Bronchial epithelial cell (primary cell): ENCODE measurements at regions not wholly inside any gene's neighbourhood (a gene's known extent, or its start where the extent isn't known, plus 50 kb on each side); places are given as distances from the start of the nearest gene placed in this dataset.

Experiments
- DNase-seq: peaks from one replicate; pipeline ENCODE4 v3.0.0-alpha.2; 2010; ENCODE audit warnings: low read depth
- FAIRE-seq: peaks from 2 replicates; lab custom pipeline; 2011; peaks lifted over from hg19 to GRCh38; lab: Jason Lieb, UNC
- H3K27me3 ChIP-seq: 2 replicates; pipeline ENCODE4 v1.5.1; 2011; ENCODE audit warnings: low read length; ENCODE audit not compliant: control insufficient read depth, insufficient read depth
- H3K36me3 ChIP-seq: 2 replicates; pipeline ENCODE4 v1.5.1; 2011; ENCODE audit warnings: low read length; ENCODE audit not compliant: control insufficient read depth, insufficient read depth
- H3K4me3 ChIP-seq: 2 replicates; pipeline ENCODE4 v1.5.1; 2011; ENCODE audit warnings: mild to moderate bottlenecking, low read depth, low read length, control low read depth
- CTCF ChIP-seq: IDR thresholded peaks from 2 replicates; pipeline ENCODE4 v1.5.1; 2011; ENCODE audit warnings: mild to moderate bottlenecking, moderate library complexity, low read length, control low read depth, inconsistent platforms; ENCODE audit not compliant: insufficient read depth, severe bottlenecking

DNA sequence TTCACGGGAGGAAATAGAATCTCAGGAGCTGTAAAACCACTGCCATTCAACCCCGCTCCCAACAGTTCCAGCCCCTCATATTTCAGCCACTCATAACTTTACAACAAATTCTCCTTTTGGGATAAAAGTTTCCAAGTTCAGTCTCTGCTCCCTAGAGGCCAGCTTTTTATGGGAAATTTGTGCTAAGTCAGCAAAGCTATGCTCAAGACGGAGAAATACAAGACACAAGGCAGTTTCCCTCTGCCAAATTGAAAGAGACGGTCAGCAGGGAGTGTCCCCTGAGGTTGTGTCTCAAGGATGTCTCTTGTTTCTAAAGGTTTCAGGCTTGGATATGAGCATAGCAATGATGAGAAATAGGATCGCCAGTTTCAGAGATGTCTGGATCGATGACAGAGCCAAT, 608.6 kb downstream of the CCDC171 start:
- no peak for TF ChIP-seq CTCF

GRCh38 chr9:16170119-16170518, 617.3 kb downstream of the CCDC171 start:
- Histone ChIP-seq H3K36me3 (no peaks in the 10 kb centered on the region), H3K4me3 (no peak overlapping the region), H3K27me3 (no peaks in the 10 kb centered on the region)
- FAIRE-seq: no peak
- no peak for TF ChIP-seq CTCF
- no peak for DNase-seq

More for the DNA sequence above, 608.6 kb downstream of the CCDC171 start:
- Histone ChIP-seq H3K4me3 (no peak overlapping the region), H3K36me3 (no peaks in the 10 kb centered on the region), H3K27me3 (no peaks in the 10 kb centered on the region)
- FAIRE-seq (no peak), DNase-seq (no peak)

DNA sequence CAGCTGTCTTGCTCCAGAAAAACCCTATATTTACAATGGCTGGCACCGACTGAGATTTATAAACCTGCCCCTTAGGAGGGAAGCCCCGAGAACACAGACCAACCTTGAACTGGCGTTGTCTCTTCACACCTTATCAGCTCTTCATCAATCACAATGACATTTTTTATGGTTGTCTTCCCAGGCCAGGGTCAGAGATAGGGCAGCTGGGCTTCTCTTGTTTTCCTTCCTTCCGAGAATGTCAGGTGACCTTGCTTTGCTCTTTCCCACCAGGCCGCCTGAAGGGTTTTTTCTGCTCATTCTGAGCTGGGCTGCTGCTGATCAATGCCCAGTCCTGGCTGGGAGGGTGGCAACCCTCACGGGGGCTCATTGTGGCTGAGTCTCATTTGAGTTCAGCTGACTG, 619.1 kb downstream of the CCDC171 start:
- FAIRE-seq: no peak
- no peak for DNase-seq
- no peak for TF ChIP-seq CTCF
- H3K4me3 ChIP-seq: no peak overlapping the region
- H3K36me3 ChIP-seq: no peaks in the 10 kb centered on the region
- no peaks in the 10 kb centered on the region for H3K27me3 ChIP-seq

DNA sequence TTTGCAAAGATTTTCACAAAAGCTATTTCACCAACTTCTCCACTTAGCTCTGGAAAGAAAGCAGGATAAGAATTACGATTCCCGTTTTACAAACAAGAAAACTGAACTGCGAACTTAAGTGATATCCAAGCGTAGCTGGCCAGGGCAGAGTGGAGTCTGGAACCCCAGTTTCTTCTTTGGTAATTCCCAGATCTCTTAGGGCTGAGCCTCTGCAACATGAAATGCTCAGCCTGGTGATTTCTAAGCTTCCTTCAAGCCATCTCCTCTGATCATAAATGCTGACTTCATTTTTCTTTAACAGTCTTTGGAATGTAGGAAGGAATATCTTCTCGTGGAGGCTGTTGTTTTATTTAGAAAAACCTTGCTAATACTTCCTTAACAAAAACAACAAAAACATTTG, 620.0 kb downstream of the CCDC171 start:
- TF ChIP-seq CTCF: no peak
- Histone ChIP-seq H3K27me3 (no peaks in the 10 kb centered on the region), H3K36me3 (no peaks in the 10 kb centered on the region), H3K4me3 (no peak overlapping the region)
- no peak for DNase-seq
- no peak for FAIRE-seq

DNA sequence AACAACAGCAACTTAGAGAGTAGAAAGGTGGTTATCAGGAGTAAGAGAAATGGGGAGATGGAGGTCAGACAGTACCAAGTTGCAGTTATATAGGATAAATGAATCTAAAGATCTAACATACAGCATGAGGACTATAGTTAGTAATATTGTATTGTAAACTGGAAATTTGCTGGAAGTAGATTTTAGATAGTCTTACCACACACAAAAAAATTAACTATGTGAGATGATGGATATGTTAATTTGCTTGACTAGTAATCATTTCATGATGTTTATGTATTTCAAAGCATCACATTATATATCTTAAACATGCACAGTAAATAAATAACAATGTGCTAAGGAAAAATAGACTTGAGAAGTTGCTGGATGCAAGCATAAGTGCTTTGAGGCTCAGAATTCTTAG, 622.1 kb downstream of the CCDC171 start:
- FAIRE-seq (no peak), DNase-seq (no peak)
- no peak overlapping the region for H3K4me3 ChIP-seq
- H3K27me3 ChIP-seq: no peaks in the 10 kb centered on the region
- no peaks in the 10 kb centered on the region for H3K36me3 ChIP-seq
- TF ChIP-seq CTCF: no peak

GRCh38 chr9:16175461-16175860, 622.6 kb downstream of the CCDC171 start:
- Histone ChIP-seq H3K4me3 (no peak overlapping the region), H3K36me3 (no peaks in the 10 kb centered on the region), H3K27me3 (no peaks in the 10 kb centered on the region)
- DNase-seq (no peak), FAIRE-seq (no peak)
- no peak for TF ChIP-seq CTCF
